Panc1 (cell line): ENCODE measurements at regions not wholly inside any gene's neighbourhood (a gene's known extent, or its start where the extent isn't known, plus 50 kb on each side); places are given as distances from the start of the nearest gene placed in this dataset.

Source experiments
- ATAC-seq: fragments of 200-7000 bp; cut with Tn5 transposase; 2 replicates; pipeline ENCODE4 v1.9.1; 2020; ENCODE audit warnings: mild to moderate bottlenecking, moderate library complexity
- BruUV-seq: library from RNA; stranded (reverse); fragments of 400-500 nt; replicated peaks from 2 replicates; lab custom pipeline; 2021; lab: Mats Ljungman, UMichigan
- CTCF ChIA-PET: fragments of 300-600 bp; sonication (Branson Sonifier 250); formaldehyde crosslinking; loops from one replicate; lab custom pipeline; 2022; ENCODE audit warnings: antibody characterized with exemption; lab: Charles Lee
- POLR2A ChIA-PET: fragments of 300-600 bp; sonication (Branson Sonifier 250); formaldehyde crosslinking; loops from one replicate; lab custom pipeline; 2022; ENCODE audit warnings: antibody characterized with exemption; lab: Charles Lee
- DNase-seq: peaks from one replicate; pipeline ENCODE4 v3.0.0-alpha.2; 2010; ENCODE audit warnings: low read depth, low spot score
- H3K27ac ChIP-seq: 2 replicates; pipeline ENCODE4 v1.5.1; 2011; ENCODE audit warnings: mild to moderate bottlenecking, low read length, inconsistent platforms
- H3K27me3 ChIP-seq: fragments of 200-500 bp; sonication (Bioruptor generic); 2 replicates; pipeline ENCODE4 v1.6.0; 2014; ENCODE audit warnings: low read length, inconsistent platforms; ENCODE audit not compliant: control insufficient read depth, insufficient read depth
- H3K36me3 ChIP-seq: fragments of 200-500 bp; sonication (Bioruptor generic); 2 replicates; pipeline ENCODE4 v1.5.1; 2014; ENCODE audit warnings: inconsistent platforms, mild to moderate bottlenecking, low read length, moderate library complexity; ENCODE audit not compliant: control insufficient read depth, insufficient read depth
- H3K4me1 ChIP-seq: 2 replicates; pipeline ENCODE4 v1.5.1; 2011; ENCODE audit warnings: inconsistent platforms, mild to moderate bottlenecking, low read length, moderate library complexity; ENCODE audit not compliant: control insufficient read depth, insufficient read depth
- H3K4me3 ChIP-seq, 2 experiments: 2 replicates each; pipeline ENCODE4 v1.5.1; 2011 to 2012; ENCODE audit warnings: low read depth in 2 of 2, low read length in 2 of 2, mild to moderate bottlenecking in 2 of 2, inconsistent platforms in 1 of 2, moderate library complexity in 1 of 2
- H3K9me3 ChIP-seq: fragments of 200-500 bp; sonication (Bioruptor generic); 2 replicates; pipeline ENCODE4 v1.5.1; 2014; ENCODE audit warnings: low read depth, mild to moderate bottlenecking, inconsistent platforms, low read length, moderate library complexity; ENCODE audit not compliant: control insufficient read depth, insufficient read depth
- POLR2AphosphoS5 ChIP-seq: IDR thresholded peaks from 2 replicates; pipeline ENCODE4 v1.6.1; 2012; ENCODE audit warnings: mild to moderate bottlenecking, low read depth, low read length, moderate library complexity
- SIN3A ChIP-seq: IDR thresholded peaks from 2 replicates; pipeline ENCODE4 v1.6.1; 2012; ENCODE audit warnings: low read depth, mild to moderate bottlenecking, low read length, moderate library complexity, borderline replicate concordance; ENCODE audit not compliant: insufficient read depth
- TCF7L2 ChIP-seq: IDR thresholded peaks from 2 replicates; pipeline ENCODE4 v1.6.1; 2011; ENCODE audit warnings: mild to moderate bottlenecking, low read depth, low read length, inconsistent platforms
- in situ Hi-C: cut with HindIII; loops from 2 replicates; pipeline ENCODE4 v1.10.0; 2016; ENCODE audit warnings: low sequenced_read_pairs, low pct_unique_long_range_greater_than_20kb
- intact Hi-C: fragments of 100-400 bp; cut with micrococcal nuclease; formaldehyde crosslinking; loops from one replicate; pipeline ENCODE4 v1.10.0; 2022; ENCODE audit not compliant: unreplicated experiment
- TF ChIP-seq, protein P1 (sequence below): fragments of 450-650 bp; IDR thresholded peaks from 2 replicates; pipeline ENCODE4 v1.5.1; 2017; ENCODE audit warnings: mild to moderate bottlenecking
- TF ChIP-seq, protein P2 (sequence below), 2 experiments: IDR thresholded peaks; 2 replicates each; pipeline ENCODE4 v1.6.1; 2011 to 2012; ENCODE audit warnings: low read depth in 2 of 2, control low read depth in 1 of 2, low read length in 1 of 2, mild to moderate bottlenecking in 1 of 2, moderate library complexity in 1 of 2; ENCODE audit not compliant: insufficient read depth in 1 of 2

DNA sequence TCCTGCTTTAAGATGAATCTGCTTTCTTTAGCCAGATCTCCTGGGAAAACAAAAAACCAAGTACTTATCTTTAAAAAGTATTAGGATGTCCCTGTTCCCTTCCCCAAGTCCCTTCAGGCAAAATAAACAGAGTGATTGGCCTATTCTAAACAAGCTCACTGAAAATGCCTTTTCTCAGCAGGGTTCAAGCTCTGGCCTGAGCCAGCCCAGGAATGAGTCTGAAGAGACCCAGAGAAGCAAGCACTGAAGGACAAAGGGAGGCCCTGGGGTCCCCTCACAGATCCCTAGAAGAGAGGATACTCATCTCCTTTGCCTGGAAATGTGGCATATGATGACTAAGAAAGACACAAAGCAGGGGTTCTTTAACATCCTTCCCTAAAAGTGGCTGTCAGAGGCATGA, 66.8 kb upstream of the MAP1B start:
- Histone ChIP-seq H3K4me3 (no peak overlapping the region), H3K4me1 (no peaks in the 10 kb centered on the region), H3K27ac (no peak overlapping the region), H3K27me3 (peaks cover 9% of the 10 kb centered on the region), H3K9me3 (no peaks in the 10 kb centered on the region), H3K36me3 (no peaks in the 10 kb centered on the region)
- TF ChIP-seq POLR2AphosphoS5 = no peak
- TF ChIP-seq, protein P1, sequence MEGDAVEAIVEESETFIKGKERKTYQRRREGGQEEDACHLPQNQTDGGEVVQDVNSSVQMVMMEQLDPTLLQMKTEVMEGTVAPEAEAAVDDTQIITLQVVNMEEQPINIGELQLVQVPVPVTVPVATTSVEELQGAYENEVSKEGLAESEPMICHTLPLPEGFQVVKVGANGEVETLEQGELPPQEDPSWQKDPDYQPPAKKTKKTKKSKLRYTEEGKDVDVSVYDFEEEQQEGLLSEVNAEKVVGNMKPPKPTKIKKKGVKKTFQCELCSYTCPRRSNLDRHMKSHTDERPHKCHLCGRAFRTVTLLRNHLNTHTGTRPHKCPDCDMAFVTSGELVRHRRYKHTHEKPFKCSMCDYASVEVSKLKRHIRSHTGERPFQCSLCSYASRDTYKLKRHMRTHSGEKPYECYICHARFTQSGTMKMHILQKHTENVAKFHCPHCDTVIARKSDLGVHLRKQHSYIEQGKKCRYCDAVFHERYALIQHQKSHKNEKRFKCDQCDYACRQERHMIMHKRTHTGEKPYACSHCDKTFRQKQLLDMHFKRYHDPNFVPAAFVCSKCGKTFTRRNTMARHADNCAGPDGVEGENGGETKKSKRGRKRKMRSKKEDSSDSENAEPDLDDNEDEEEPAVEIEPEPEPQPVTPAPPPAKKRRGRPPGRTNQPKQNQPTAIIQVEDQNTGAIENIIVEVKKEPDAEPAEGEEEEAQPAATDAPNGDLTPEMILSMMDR = no peak
- no peak for TF ChIP-seq SIN3A
- TF ChIP-seq, protein P2, sequence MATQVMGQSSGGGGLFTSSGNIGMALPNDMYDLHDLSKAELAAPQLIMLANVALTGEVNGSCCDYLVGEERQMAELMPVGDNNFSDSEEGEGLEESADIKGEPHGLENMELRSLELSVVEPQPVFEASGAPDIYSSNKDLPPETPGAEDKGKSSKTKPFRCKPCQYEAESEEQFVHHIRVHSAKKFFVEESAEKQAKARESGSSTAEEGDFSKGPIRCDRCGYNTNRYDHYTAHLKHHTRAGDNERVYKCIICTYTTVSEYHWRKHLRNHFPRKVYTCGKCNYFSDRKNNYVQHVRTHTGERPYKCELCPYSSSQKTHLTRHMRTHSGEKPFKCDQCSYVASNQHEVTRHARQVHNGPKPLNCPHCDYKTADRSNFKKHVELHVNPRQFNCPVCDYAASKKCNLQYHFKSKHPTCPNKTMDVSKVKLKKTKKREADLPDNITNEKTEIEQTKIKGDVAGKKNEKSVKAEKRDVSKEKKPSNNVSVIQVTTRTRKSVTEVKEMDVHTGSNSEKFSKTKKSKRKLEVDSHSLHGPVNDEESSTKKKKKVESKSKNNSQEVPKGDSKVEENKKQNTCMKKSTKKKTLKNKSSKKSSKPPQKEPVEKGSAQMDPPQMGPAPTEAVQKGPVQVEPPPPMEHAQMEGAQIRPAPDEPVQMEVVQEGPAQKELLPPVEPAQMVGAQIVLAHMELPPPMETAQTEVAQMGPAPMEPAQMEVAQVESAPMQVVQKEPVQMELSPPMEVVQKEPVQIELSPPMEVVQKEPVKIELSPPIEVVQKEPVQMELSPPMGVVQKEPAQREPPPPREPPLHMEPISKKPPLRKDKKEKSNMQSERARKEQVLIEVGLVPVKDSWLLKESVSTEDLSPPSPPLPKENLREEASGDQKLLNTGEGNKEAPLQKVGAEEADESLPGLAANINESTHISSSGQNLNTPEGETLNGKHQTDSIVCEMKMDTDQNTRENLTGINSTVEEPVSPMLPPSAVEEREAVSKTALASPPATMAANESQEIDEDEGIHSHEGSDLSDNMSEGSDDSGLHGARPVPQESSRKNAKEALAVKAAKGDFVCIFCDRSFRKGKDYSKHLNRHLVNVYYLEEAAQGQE (IDR thresholded peaks at IDR 0.05; ENCODE audit: insufficient read depth in 1 of 2, low read depth in 2 of 2, low read length in 1 of 2) = no peak
- no peak for TF ChIP-seq TCF7L2
- ChIA-PET CTCF (no interaction called here), POLR2A (no interaction called here)
- ATAC-seq (no peak), DNase-seq (no peak)
- in situ Hi-C loops (no loop called here), intact Hi-C loops (no loop called here)
- no TSS peak for BruUV-seq

DNA sequence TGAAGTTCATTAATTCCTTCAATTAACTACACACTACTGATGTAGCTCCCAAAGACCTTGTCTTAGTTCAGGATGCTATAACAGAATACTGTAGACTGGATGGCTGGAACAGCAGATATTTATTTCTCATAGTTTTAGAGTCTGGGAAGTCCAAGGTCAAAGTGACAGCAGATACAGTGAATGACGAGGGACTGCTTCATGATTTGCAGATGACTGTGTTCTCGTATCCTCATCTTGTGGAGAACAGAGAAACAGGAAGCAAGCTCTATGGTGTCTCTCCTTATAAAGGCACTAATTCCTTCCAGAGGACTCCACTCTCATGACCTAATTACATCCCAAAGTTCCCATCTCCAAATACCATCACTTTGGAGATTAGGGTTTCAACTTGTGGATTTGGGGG, 65.6 kb upstream of the MAP1B start:
- no peak overlapping the region for H3K27ac ChIP-seq
- peaks cover 4% of the 10 kb centered on the region for H3K27me3 ChIP-seq
- no peak for DNase-seq
- in situ Hi-C loops = no loop called here
- no peaks in the 10 kb centered on the region for H3K36me3 ChIP-seq
- TF ChIP-seq, protein P1 = no peak
- TF ChIP-seq TCF7L2 (no peak), SIN3A (no peak), POLR2AphosphoS5 (no peak)
- TF ChIP-seq, protein P2 (IDR thresholded peaks at IDR 0.05; ENCODE audit: insufficient read depth in 1 of 2, low read depth in 2 of 2, low read length in 1 of 2) = no peak
- intact Hi-C loops = no loop called here
- no peak for ATAC-seq
- ChIA-PET POLR2A (no interaction called here), CTCF (no interaction called here)
- BruUV-seq = no TSS peak
- H3K4me1 ChIP-seq = no peaks in the 10 kb centered on the region
- H3K9me3 ChIP-seq = no peaks in the 10 kb centered on the region
- H3K4me3 ChIP-seq = no peak overlapping the region
